NCI-H187 (cell line): ENCODE measurements at regions not wholly inside any gene's neighbourhood (a gene's known extent, or its start where the extent isn't known, plus 50 kb on each side); places are given as distances from the start of the nearest gene placed in this dataset.
"Not testable (repeated sequence)": the region's sequence is repeated elsewhere in the genome, so short reads cannot be mapped to it uniquely, and the experiment has no call there.

ENCODE experiments used
- DNase-seq, 2 experiments: peaks; one replicate each; lab custom pipeline; 2025; lab: John Stamatoyannopoulos, UW

DNA sequence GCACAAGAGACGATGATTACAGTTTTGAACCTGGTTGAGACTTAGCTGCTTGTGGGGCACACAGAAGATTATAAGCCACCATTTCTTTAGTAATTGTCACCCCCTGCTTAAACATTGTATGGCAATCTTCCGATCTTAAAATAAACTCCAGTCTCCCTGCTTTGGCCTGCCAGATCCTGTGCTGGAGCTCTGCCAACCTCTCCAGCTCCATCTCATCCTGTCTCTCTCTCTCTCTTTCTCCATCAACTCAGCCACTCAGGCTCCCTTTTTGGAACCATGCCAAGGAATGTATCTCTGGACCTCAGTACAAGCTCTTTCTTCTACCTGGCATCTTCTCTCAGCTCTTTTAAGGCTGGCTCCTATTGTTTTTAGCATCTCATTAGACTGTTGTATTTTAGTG lies 1053.2 kb downstream of the REEP3 start:
- DNase-seq, result no peak

DNA sequence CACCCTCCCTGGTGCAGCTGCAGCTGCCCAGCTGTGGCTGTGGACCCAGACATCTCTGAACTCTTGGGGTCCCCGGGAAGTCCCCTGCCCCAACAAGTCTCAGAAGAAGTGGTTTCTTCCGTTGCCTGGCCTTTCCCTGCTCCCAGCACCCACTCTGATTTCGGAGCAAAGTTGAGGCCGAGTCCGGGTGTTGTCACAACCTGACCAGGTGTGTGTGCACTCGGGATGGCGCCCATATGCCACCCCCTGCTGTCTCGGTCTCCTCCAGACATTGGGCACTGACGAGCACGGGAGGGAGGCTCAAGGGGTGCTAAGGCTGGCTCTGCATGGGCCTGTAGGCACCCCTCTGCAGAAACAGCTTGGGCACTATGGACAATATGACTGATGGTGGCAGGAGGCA lies 1055.3 kb downstream of the REEP3 start:
- no peak for DNase-seq

DNA sequence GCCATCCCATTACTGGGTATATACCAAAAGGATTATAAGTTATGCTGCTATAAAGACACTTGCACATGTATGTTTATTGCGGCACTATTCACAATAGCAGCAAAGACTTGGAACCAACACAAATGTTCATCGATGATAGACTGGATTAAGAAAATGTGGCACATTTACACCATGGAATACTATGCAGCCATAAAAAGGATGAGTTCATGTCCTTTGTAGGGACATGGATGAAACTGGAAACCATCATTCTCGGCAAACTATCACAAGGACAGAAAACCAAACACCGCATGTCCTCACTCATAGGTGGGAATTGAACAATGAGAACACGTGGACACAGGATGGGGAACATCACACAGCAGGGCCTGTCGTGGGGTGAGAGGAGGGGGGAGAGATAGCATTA lies 1057.6 kb downstream of the REEP3 start:
- DNase-seq, result not testable (repeated sequence)

DNA sequence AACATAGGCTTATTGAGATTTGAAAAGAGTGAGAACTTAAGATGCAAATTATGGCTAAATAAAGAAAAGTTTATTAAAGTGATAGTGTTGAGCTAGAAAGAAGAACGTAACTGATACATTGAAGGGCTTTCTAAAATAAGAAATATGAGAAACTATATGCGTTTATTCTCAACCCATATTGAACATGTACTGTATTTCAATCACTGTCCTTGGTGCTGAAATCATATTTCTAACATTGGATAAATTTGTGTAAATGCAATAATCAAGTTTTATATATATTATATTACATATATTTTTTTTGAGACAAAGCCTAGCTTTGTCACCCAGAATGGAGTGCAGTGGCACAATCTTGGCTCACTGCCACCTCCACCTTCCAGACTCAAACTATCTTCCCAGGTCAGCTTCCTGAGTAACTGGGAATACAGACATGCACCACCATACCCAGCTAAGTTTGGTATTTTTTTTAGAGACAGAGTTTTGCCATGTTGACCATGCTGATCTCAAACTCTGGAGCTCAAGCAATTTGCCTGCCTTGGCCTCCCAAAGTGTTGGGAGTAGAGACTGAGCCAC lies 1065.8 kb downstream of the REEP3 start:
- no peak for DNase-seq

DNA sequence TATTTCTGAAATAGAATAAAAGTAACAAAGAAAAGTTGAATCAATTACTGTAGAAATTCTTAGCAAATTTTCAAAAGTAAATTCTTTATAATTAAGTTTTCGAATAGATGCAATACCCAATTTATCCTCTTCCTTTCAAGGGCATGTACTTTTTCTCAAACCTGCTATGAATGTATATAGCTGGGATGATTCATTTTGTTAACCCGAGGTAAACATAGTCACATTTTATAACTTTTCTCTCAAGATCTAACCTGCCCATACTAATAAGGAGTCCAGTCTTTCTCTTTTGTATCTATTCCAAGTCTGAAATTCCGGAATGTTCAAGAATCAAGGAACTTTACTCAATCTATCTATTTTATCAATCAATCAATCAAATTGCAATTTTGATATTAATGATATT lies 1072.9 kb downstream of the REEP3 start:
- DNase-seq, result no peak

DNA sequence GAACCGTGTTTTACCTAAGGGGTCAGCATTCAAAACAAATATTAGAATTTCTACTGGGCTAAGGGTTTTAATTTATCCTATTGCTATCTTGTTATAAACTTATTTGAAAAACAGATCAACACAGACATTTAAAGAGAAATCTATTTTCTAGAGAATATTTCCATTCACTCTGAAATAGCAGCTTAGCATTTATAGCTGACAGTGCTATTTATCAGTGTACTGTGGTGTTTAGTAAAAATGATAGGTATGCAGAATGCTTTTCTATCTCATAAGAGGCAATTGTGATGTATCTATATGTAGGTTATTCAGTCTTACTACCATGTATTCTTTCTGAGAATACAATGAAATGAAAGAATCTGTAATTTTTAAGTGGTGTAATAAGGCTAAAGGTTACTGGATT lies 1077.4 kb downstream of the REEP3 start:
- DNase-seq, result no peak

DNA sequence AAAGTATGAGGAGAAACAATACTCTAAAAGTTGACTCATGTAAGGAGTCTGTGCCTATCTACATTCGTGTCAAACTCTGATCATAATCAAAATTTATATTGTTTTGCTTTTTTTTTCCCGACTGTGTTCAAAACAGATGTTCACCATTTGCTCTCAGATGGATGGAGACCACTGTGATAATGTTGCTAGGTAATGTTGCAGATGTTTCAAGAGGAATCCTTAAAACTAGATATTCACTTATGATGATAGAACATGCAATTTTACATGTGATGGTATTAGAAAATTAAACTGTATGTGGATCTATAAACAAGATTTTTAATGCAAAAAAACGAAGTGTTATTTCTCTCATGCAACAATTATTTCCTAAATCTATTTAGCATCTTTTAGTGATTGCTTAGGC lies 1080.1 kb downstream of the REEP3 start:
- DNase-seq, result no peak

DNA sequence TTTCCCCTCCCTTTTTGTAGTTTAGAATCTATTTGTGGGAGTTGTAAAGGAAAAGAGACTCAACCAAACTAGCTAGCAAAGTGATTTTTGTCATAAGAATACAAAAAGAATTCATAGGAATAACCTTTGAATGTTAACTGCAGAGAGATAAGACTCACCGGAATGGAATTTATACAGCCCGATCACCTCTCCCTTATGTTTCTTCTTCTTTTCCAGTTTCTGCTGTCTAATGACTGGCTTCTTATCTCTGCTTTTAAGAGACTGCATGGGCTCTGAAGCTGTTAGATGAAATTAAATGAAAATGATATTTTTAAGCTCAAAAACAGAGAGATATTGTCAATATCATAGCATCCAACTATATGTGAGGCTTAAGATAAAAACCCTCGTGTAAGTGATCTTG lies 1095.9 kb downstream of the REEP3 start:
- no peak for DNase-seq

DNA sequence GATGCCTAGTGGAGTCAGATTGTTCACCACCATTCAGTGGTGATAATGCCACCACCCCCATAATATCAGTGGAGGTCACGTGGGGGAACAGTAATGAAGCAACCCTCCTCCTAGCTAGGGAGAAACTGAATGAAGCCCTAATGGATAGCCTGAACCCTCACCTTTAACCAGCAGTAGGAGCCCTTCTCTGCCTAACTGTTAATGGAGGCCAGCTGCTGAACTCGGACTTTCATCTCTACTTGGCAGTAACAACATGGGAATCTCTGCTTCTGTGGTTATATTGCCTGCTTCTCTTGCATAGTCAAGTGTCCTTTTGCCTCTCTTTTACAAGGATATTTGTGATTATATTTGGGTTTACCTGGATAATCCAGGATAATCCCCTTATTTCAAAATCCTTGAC lies 1097.9 kb downstream of the REEP3 start:
- DNase-seq, result no peak

DNA sequence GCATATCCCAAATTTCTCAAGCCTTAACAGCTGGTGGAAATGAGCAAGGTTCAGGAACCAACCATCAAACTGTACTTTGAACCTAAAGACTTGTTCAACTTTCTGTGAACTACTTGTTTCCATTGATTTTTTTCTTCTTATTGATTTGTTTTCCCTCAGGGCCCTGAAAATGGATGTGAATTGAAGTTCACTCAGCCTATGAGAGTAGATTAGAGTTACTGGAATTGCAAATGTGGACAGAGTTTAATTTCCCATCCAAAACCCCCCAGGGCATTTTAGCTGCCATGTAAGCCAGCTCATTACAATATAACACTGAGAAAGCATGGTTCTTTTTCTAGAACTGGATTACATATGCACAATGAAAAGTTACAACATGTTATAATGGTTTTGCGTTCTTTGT lies 1105.7 kb downstream of the REEP3 start:
- DNase-seq, result no peak

DNA sequence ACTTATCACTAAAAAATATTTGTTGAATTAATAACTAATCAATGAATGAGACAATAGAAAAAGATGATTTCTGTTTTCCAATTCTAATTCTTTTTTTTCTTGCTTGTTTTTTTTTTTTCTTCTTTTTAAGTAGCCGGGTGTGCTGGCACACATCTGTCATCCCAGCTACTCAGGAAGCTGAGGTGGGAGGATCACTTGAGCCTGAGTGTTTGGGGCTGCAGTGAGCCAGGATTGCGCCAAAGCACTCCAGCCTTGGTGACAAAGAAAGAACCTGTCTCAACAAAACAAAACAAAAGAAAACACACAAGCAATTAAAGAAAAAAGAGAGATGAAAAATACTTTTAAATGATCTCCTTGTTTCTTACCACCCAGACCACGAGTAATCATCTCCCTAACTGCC lies 1109.3 kb downstream of the REEP3 start:
- DNase-seq, result no peak

DNA sequence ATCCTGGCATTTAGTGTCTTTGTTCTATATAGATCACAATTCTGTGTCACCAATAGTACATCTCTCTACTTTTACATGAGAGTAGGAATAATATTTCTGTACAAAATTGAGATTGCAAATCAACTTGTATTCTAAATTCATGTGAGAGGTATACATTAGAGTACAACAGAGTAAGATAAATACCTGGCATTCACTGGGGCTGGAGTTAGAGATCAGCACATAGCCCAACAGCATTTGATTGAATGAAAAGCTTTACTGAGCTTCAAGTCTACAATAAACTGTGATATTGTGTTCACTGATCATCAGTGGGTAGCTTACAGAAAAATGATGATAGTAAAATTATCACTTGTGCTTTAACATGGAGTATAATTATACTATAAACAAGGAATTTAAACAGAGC lies 1114.7 kb downstream of the REEP3 start:
- no peak for DNase-seq

DNA sequence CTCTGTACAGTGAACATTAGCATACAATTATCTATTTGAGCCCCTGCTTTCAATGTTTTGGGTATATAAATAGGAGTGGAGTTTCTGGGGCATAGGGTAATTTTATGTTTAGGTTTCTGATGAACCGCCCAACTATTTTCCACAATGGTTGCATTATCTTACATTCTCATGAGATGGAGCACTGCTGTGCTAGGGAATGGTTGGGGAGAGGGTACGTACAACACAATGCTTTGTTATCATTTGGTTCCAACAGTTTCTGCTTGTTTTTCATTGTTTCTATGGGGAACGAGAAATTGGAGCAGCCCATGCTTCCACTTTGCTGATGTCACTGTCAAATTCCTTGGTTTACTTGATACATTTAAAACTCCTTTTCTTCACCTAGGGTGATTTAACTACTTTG lies 1115.3 kb downstream of the REEP3 start:
- no peak for DNase-seq

DNA sequence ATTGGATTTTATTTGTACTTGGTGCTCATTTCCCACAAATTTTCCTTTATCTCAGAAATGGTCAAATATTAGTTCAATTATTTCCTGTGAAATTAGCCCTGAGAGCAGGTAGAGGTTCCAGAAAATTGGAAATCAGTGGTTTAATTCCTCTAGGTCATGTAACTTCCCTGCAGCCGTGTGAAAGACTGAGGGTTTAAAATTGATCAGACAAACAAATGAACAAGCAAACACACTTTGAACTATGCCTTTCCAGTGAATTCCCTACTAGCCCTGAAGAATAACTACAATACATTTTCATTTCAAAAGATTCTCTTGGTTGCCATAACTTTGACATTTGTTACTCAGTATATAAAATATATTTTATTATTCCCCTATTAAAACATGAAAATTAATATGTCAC lies 1116.7 kb downstream of the REEP3 start:
- DNase-seq, result no peak

DNA sequence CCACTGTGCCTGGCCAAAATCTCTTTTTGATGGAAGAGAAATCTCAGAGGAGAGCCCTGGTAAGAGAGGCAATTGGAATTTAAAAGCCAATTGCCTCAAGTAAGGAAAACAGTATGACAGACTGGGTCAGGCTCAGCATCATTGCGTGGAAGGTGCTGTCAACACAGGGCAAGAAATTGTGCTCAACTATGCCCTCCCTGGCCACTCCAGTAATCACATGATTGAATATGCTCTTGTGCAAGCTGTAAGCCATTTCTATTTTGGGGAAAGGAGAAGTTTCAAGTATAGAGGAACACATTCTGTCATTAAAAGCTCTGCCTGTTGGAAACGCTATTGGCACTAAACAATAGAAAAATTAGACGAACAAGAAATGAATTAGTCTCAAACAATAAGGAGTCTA lies 1127.7 kb downstream of the REEP3 start:
- no peak for DNase-seq

DNA sequence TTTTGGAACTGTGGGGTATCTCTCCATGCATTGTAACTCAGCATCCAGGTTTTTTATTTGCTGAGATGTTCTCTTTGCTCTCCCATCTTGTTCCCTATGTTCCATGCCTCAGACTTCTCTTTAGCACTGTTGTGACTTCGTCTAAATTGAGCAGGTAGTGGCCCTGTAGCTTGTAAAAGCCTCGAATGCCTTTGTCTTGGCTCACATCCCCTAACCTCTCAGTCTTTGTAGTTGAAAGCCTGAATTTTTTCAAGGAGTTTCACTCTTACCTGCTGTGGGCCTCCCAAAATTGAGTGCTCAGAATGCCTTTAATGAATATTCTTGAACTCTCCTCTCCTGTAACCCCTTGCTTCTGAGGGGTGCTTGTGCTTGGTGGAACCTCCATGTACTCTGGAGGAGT lies 1137.3 kb downstream of the REEP3 start:
- DNase-seq, result no peak

DNA sequence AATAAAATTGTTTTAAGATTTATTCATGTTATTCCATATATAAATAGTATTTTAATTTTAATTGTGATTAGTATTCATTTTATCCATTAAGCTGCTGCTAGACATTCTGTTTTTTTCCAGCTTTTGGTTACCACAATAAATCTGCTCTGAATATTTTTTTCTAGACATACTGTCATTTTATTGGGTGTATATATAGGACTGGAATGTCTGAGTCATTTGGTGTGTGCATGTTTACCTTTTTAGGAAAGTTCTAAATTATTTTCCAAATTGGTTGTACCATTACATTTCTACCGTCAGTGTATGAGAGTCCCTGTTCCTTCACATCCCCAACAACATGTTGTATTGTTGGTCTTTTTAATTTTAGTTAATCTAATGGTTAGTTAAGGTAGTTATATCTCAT lies 1138.1 kb downstream of the REEP3 start:
- no peak for DNase-seq

DNA sequence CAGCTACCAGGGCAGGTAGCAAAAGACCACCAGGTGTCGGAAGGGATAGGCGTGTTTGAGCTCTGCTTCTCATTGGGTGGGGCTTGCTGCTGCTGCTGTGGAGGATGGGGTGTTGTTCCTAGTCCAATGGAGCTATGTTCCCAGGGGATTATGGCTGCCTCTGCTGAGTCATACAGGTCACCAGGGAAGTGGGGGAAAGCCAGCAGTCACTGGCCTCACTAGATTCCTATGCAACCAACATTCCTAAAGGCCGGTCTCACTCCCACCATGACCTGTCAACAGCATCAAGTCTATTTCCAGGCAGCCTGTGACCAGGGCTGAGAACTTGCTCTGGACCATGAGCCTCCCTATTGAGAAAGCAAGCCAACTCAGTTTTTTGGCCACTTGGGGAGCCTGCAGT lies 1160.8 kb downstream of the REEP3 start:
- DNase-seq, result no peak

DNA sequence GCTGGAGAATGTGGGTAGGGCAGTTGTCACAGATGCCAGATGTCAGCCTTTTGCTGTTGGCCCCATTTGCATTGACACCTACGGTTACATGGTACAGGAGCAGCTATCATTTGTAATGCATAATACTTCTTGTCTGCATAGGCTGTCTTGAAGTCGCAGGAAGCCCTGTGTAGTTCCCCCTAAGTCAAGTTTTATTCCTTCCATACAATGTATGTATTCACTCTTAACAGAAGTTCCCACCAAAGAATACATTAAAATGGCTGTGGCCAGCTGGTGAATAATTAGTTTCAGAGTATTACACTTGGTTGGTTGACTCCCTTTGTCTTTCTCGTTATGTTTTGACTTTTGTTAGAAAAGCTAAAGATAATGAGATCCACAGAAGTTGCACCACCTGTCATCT lies 1169.0 kb downstream of the REEP3 start:
- no peak for DNase-seq

DNA sequence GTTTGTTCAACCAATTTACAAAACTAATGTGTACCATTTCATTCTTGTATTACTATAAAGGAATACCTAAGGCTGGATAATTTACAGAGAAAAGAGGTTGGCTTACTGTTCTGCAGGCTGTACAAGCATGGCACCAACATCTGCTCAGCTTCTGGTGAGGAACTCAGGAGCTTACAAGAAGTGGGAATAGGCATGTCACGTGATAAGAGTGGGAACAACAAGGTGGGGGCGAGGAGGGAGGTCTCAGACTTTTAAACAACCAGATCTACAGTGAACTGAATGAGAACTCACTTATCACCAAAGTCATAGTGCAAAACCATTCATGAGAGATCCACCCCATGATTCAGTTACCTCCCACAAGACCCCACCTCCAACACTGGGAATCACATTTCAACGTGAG lies 1178.0 kb downstream of the REEP3 start:
- DNase-seq, result no peak

DNA sequence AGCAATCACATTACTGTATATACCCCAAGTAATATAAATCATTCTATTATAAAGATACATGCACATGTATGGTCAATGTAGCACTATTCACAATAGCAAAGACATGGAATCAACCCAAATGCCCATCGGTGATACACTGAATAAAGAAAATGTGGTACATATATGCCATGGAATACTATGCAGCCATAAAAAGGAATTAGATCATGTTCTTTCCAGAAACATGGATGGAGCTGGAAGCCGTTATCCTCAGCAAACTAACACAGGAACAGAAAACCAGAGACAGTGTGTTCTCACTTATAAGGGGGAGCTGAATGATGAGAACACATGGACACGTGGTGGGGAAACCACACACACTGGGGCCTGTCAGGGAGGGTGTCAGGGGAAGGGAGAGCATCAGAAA lies 1180.9 kb downstream of the REEP3 start:
- DNase-seq, result not testable (repeated sequence)

DNA sequence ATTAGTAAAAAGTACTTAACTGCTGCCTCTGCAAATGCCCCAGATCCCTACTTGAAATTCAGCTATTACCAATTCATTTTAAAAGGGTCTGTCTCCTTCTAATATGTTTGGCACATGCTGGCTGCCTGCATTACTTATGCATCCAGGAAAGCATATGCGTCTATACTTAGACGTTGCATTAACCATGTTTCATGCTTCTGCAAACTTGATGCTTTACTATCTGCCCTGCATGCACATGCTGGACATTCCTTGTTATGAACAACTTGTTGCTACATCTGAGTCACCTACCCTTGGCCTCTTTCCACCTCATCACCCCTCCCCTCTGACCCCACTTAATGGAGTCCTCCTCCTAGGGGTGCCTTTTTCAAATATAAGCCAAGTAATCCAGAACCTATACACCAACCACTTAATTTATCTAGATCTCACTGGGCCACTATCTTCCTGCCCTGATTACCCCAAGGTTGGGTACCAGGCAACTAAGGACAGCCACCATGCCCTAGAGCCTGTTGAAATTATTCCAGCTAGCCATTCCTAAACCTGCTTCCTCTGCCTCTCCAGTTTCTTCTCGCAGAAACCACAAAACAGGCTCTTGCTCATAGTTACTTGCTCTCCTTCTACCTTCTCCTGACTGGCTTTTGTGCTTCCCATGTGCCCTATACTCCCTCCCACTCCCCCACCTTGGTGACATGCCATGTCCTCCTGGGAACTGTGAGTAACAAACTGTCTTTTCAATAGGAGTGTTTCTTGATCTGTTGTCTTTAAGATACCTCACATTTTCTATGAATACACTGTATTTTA lies 1187.9 kb downstream of the REEP3 start:
- no peak for DNase-seq

DNA sequence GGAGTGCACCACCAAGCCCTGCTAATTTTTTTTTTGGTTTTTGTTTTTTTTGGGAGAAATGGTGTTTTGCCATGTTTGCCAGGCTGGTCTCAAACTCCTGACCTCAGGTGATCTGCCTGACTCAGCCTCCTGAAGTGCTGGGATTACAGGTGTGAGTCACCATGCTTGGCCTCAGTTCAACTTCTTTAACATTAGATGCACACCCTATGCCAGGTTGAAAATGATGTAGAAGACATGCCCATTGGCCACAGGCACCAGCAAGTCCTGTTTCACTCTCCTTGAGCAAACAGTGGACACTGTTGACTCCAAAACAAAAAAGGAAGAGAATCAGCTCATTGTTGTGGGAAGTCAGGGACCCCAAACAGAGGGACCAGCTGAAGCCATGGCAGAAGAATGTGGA lies 1205.3 kb downstream of the REEP3 start:
- DNase-seq, result no peak

DNA sequence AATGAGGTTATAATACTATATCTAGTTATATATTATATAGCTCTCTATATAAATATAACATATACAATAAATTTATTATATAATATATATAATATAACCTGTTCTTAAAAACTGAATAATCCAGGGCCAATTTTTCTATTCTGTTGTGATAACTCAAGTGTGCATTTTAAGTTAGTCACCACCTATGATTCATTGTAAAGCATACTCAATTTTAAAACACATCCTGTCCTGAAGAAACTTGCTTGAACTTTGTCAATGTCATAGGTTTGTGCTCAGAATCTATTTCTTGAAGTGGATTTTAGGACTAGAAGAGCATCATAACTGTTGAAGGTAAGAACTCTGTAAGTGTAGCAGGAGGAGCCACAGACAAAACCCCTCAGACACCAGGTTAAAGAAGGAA lies 1209.8 kb downstream of the REEP3 start:
- no peak for DNase-seq
